A549 (cell line): ENCODE measurements at regions not wholly inside any gene's neighbourhood (a gene's known extent, or its start where the extent isn't known, plus 50 kb on each side); places are given as distances from the start of the nearest gene placed in this dataset.
"Not testable (repeated sequence)": the region's sequence is repeated elsewhere in the genome, so short reads cannot be mapped to it uniquely, and the experiment has no call there.

Experiments used
- ATAC-seq, 2 experiments: fragments of 200-7000 bp in 1 of 2; fragments of >200 bp in 1 of 2; cut with Nextera tagmentation in 1 of 2; cut with Tn5 transposase in 1 of 2; 3 replicates each; pipeline versions ENCODE4 v1.8.0 to v1.9.1; 2018 to 2020; ENCODE audit warnings: mild to moderate bottlenecking in 1 of 2, moderate library complexity in 1 of 2
- CTCF ChIA-PET: fragments of 300-600 bp; sonication (Branson Sonifier 250); formaldehyde crosslinking; extraction: SDS; loops from one replicate; lab custom pipeline; 2021; ENCODE audit warnings: antibody characterized with exemption, inconsistent platforms; lab: Yijun Ruan, JAX
- POLR2A ChIA-PET: fragments of 350-600 bp; formaldehyde crosslinking; extraction: SDS; loops from one replicate; lab custom pipeline; 2021; ENCODE audit warnings: antibody characterized with exemption, inconsistent platforms; lab: Yijun Ruan, JAX
- DNase-seq, 2 experiments: peaks; one replicate each; pipeline versions ENCODE4 v3.0.0 to v3.0.0-alpha.2; 2011 to 2016; ENCODE audit warnings: low read depth in 1 of 2, low spot score in 1 of 2
- FAIRE-seq: peaks from 2 replicates; lab custom pipeline; 2011; peaks lifted over from hg19 to GRCh38; lab: Jason Lieb, UNC
- H3K27ac ChIP-seq, 2 experiments: fragments of >200 bp; sonication (Bioruptor Twin); formaldehyde crosslinking; 3 replicates each; pipeline ENCODE4 v1.5.1; 2016 to 2017
- H3K4me1 ChIP-seq: fragments of >200 bp; sonication (Bioruptor Twin); formaldehyde crosslinking; 3 replicates; pipeline ENCODE4 v1.6.1; 2016
- H3K4me2 ChIP-seq: fragments of >200 bp; sonication (Bioruptor Twin); formaldehyde crosslinking; 3 replicates; pipeline ENCODE4 v1.6.1; 2016
- H3K4me3 ChIP-seq: fragments of >200 bp; sonication (Bioruptor Twin); formaldehyde crosslinking; 3 replicates; pipeline ENCODE4 v1.5.1; 2016
- H3K9me3 ChIP-seq: fragments of >200 bp; sonication (Bioruptor Twin); formaldehyde crosslinking; 3 replicates; pipeline ENCODE4 v1.6.1; 2016
- BHLHE40 ChIP-seq: IDR thresholded peaks from 2 replicates; pipeline ENCODE4 v1.6.1; 2012; ENCODE audit warnings: low read depth, low read length, inconsistent platforms
- CBX8 ChIP-seq: fragments of 200-600 bp; sonication (generic); IDR thresholded peaks from 2 replicates; pipeline ENCODE4 v1.6.1; 2016
- CEBPB ChIP-seq, 2 experiments: fragments of >200 bp in 1 of 2; sonication (Bioruptor Twin) in 1 of 2; formaldehyde crosslinking in 1 of 2; IDR thresholded peaks; 2 replicates each; pipeline ENCODE4 v1.6.1; 2012 to 2016
- CHD4 ChIP-seq: fragments of 200-600 bp; sonication (generic); IDR thresholded peaks from 2 replicates; pipeline ENCODE4 v1.6.1; 2016; ENCODE audit warnings: antibody characterized with exemption, mild to moderate bottlenecking, borderline replicate concordance
- EHF ChIP-seq: fragments of 250-450 bp; sonication (Bioruptor Pico); IDR thresholded peaks from 2 replicates; pipeline ENCODE4 v1.5.0; 2020; ENCODE audit warnings: mild to moderate bottlenecking
- ESRRA ChIP-seq: fragments of 150-350 bp; IDR thresholded peaks from 2 replicates; pipeline ENCODE4 v1.6.1; 2014; ENCODE audit warnings: mild to moderate bottlenecking, low read length, borderline replicate concordance
- GATA3 ChIP-seq: IDR thresholded peaks from 2 replicates; pipeline ENCODE4 v1.6.1; 2012; ENCODE audit warnings: borderline replicate concordance
- HEYL ChIP-seq: fragments of 250-450 bp; sonication (Bioruptor Pico); IDR thresholded peaks from 2 replicates; pipeline ENCODE4 v1.8.0; 2021; ENCODE audit warnings: mild to moderate bottlenecking, moderate library complexity
- HOXA7 ChIP-seq: fragments of 250-450 bp; sonication (Bioruptor Pico); IDR thresholded peaks from 2 replicates; pipeline ENCODE4 v1.5.0; 2020; ENCODE audit warnings: mild to moderate bottlenecking, moderate library complexity
- HOXB5 ChIP-seq: fragments of 250-450 bp; sonication (Bioruptor Pico); IDR thresholded peaks from 2 replicates; pipeline ENCODE4 v1.5.0; 2020; ENCODE audit warnings: mild to moderate bottlenecking, moderate library complexity
- KDM1A ChIP-seq: fragments of 200-600 bp; sonication (generic); IDR thresholded peaks from 2 replicates; pipeline ENCODE4 v1.6.1; 2016; ENCODE audit warnings: low read depth, mild to moderate bottlenecking
- KDM5A ChIP-seq: fragments of 200-600 bp; sonication (generic); IDR thresholded peaks from 2 replicates; pipeline ENCODE4 v1.6.1; 2016; ENCODE audit warnings: antibody characterized with exemption, mild to moderate bottlenecking
- MYC ChIP-seq: IDR thresholded peaks from 2 replicates; pipeline ENCODE4 v1.6.1; 2012; ENCODE audit warnings: mild to moderate bottlenecking, inconsistent platforms, low read length, improper control_type of control experiment, borderline replicate concordance
- NFE2L2 ChIP-seq: fragments of 150-350 bp; conservative IDR thresholded peaks from 2 replicates; pipeline ENCODE4 v1.6.1; 2014; ENCODE audit warnings: low read length
- POLR2A ChIP-seq: IDR thresholded peaks from 2 replicates; pipeline ENCODE4 v1.6.1; 2012; ENCODE audit warnings: mild to moderate bottlenecking, low read length
- TFCP2L1 ChIP-seq: fragments of 250-450 bp; sonication (Bioruptor Pico); IDR thresholded peaks from 2 replicates; pipeline ENCODE4 v1.5.0; 2021; ENCODE audit warnings: mild to moderate bottlenecking
- ZSCAN20 ChIP-seq: fragments of 250-450 bp; sonication (Bioruptor Pico); IDR thresholded peaks from 2 replicates; pipeline ENCODE4 v1.8.0; 2022; ENCODE audit warnings: mild to moderate bottlenecking, moderate library complexity
- WGBS: methylation state at CpG from one replicate; pipeline ENCODE4 v1.1.6; 2017; ENCODE audit errors: missing lambda C conversion rate; 5-methylcytosine and 5-hydroxymethylcytosine counted together
- TF ChIP-seq, protein P1 (sequence below): fragments of 150-350 bp; IDR thresholded peaks from 2 replicates; pipeline ENCODE4 v1.6.1; 2014; ENCODE audit warnings: low read depth, mild to moderate bottlenecking, low read length
- TF ChIP-seq, protein P2 (sequence below): fragments of >200 bp; sonication (Bioruptor Twin); formaldehyde crosslinking; IDR thresholded peaks from 2 replicates; pipeline ENCODE4 v1.6.1; 2016
- TF ChIP-seq, protein P3 (sequence below): fragments of 200-600 bp; sonication (generic); IDR thresholded peaks from 2 replicates; pipeline ENCODE4 v1.6.1; 2016; ENCODE audit warnings: antibody characterized with exemption, mild to moderate bottlenecking, moderate library complexity
- TF ChIP-seq, protein P4 (sequence below): fragments of >200 bp; sonication (Bioruptor Twin); formaldehyde crosslinking; IDR thresholded peaks from 3 replicates; pipeline ENCODE4 v1.6.1; 2016

DNA sequence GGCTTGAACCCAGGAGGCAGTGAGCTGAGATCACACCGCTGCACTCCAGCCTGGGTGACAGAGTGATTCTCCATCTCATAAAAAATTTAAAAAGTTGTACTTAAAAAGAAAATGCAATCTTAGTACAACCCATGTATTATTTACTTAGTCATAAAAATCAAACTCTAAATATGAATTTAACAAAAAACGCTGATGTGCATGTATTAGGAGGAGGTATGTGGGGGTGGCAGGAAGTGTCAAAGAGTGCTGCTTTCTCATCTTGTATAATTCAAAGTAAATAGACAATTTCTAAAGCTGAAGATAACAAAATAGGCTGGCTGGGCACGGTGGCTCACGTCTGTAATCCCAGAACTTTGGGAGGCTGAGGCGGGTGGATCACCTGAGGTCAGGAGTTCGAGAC, 81.0 kb upstream of the NRBF2 start:
- 18% methylated on average over 6 of the region's 6 CpGs for WGBS
- ChIA-PET POLR2A (no interaction called here), CTCF (interaction anchor here (1.1 kb wide), 1 partner anchor 9 kb away, joined by 4 read pairs; no protein-coding TSS in a partner anchor)
- TF ChIP-seq KDM5A (no peak), TFCP2L1 (CRISPR knock-in tag) (no peak), EHF (no peak), BHLHE40 (no peak), HOXA7 (CRISPR knock-in tag) (no peak), POLR2A (no peak), NFE2L2 (no peak), ESRRA (no peak), GATA3 (no peak), HOXB5 (CRISPR knock-in tag) (no peak), CHD4 (no peak), MYC (no peak), CEBPB (IDR thresholded peaks at IDR 0.05) (no peak), KDM1A (no peak)
- TF ChIP-seq, protein P1, sequence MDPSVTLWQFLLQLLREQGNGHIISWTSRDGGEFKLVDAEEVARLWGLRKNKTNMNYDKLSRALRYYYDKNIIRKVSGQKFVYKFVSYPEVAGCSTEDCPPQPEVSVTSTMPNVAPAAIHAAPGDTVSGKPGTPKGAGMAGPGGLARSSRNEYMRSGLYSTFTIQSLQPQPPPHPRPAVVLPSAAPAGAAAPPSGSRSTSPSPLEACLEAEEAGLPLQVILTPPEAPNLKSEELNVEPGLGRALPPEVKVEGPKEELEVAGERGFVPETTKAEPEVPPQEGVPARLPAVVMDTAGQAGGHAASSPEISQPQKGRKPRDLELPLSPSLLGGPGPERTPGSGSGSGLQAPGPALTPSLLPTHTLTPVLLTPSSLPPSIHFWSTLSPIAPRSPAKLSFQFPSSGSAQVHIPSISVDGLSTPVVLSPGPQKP, result no peak
- TF ChIP-seq, protein P2, sequence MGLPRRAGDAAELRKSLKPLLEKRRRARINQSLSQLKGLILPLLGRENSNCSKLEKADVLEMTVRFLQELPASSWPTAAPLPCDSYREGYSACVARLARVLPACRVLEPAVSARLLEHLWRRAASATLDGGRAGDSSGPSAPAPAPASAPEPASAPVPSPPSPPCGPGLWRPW, result no peak
- TF ChIP-seq, protein P3, sequence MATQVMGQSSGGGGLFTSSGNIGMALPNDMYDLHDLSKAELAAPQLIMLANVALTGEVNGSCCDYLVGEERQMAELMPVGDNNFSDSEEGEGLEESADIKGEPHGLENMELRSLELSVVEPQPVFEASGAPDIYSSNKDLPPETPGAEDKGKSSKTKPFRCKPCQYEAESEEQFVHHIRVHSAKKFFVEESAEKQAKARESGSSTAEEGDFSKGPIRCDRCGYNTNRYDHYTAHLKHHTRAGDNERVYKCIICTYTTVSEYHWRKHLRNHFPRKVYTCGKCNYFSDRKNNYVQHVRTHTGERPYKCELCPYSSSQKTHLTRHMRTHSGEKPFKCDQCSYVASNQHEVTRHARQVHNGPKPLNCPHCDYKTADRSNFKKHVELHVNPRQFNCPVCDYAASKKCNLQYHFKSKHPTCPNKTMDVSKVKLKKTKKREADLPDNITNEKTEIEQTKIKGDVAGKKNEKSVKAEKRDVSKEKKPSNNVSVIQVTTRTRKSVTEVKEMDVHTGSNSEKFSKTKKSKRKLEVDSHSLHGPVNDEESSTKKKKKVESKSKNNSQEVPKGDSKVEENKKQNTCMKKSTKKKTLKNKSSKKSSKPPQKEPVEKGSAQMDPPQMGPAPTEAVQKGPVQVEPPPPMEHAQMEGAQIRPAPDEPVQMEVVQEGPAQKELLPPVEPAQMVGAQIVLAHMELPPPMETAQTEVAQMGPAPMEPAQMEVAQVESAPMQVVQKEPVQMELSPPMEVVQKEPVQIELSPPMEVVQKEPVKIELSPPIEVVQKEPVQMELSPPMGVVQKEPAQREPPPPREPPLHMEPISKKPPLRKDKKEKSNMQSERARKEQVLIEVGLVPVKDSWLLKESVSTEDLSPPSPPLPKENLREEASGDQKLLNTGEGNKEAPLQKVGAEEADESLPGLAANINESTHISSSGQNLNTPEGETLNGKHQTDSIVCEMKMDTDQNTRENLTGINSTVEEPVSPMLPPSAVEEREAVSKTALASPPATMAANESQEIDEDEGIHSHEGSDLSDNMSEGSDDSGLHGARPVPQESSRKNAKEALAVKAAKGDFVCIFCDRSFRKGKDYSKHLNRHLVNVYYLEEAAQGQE, result no peak
- TF ChIP-seq, protein P4, sequence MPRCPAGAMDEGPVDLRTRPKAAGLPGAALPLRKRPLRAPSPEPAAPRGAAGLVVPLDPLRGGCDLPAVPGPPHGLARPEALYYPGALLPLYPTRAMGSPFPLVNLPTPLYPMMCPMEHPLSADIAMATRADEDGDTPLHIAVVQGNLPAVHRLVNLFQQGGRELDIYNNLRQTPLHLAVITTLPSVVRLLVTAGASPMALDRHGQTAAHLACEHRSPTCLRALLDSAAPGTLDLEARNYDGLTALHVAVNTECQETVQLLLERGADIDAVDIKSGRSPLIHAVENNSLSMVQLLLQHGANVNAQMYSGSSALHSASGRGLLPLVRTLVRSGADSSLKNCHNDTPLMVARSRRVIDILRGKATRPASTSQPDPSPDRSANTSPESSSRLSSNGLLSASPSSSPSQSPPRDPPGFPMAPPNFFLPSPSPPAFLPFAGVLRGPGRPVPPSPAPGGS, result no peak
- no peak overlapping the region for H3K4me2 ChIP-seq
- H3K4me3 ChIP-seq, result no peak overlapping the region
- no peak overlapping the region for H3K27ac ChIP-seq
- DNase-seq (no peak), ATAC-seq (no peak), FAIRE-seq (no peak)
- H3K9me3 ChIP-seq, result no peaks in the 10 kb centered on the region
- no peaks in the 10 kb centered on the region for H3K4me1 ChIP-seq

DNA sequence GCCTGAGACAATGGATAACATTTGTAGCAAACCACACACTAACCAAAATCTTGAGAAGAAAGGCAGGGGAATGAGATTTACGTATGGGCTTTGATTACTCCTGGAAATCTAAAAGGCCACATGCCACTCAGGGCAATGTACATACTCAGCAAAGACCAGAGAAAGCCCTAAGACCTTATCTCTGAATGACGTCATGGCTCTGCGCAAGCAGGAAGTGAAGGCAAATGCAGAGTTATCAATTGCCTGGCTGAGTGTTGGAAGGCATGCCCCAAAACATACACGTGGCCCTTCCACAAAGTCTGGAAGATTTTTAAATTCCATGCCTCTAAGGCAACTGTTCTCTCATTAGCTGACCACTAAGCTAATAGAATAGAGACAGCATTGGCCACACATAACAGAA, 90.9 kb upstream of the NRBF2 start:
- ChIA-PET CTCF (interaction anchor here (1.0 kb wide), 1 partner anchor 10 kb away, joined by 4 read pairs; no protein-coding TSS in a partner anchor), POLR2A (no interaction called here)
- DNase-seq (no peak), ATAC-seq (no peak), FAIRE-seq (no peak)
- no peak for TF ChIP-seq TFCP2L1 (CRISPR knock-in tag)
- TF ChIP-seq HOXB5 (CRISPR knock-in tag), result no peak
- no peak for TF ChIP-seq HEYL (CRISPR knock-in tag)
- no peak for TF ChIP-seq BHLHE40
- TF ChIP-seq CBX8, result no peak
- TF ChIP-seq ZSCAN20 (CRISPR knock-in tag), result no peak
- no peak for TF ChIP-seq NFE2L2
- H3K4me2 ChIP-seq, result no peak overlapping the region
- no peak overlapping the region for H3K27ac ChIP-seq
- H3K4me1 ChIP-seq, result no peaks in the 10 kb centered on the region
- peaks cover 6% of the 10 kb centered on the region; the same call in 2 of the 3 replicates for H3K9me3 ChIP-seq
- H3K4me3 ChIP-seq, result no peak overlapping the region
- 37% methylated on average over 4 of the region's 4 CpGs for WGBS

DNA sequence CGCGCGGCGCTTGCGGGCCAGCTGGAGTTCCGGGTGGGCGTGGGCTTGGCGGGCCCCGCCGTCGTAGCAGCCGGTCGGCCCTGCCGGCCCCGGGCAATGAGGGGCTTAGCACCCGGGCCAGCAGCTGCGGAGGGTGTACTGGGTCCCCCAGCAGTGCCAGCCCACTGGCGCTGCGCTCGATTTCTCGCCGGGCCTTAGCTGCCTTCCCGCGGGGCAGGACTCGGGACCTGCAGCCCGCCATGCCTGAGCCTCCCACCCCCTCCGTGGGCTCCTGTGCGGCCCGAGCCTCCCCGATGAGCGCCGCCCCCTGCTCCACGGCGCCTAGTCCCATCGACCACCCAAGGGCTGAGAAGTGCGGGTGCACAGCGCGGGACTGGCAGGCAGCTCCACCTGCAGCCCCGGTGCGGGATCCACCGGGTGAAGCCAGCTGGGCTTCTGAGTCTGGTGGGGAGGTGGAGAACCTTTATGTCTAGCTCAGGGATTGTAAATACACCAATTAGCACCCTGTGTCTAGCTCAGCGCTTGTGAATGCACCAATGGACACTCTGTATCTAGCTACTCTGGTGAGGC, 99.4 kb upstream of the NRBF2 start:
- H3K9me3 ChIP-seq, H3K4me3 ChIP-seq, H3K4me2 ChIP-seq, FAIRE-seq, ATAC-seq, DNase-seq, H3K4me1 ChIP-seq, POLR2A ChIA-PET, H3K27ac ChIP-seq: not testable (repeated sequence)
- 73% methylated on average over 22 of the region's 42 CpGs for WGBS
- CTCF ChIA-PET, result interaction anchor here (0.6 kb wide), 1 partner anchor 191 kb away, joined by 3 read pairs; no protein-coding TSS in a partner anchor
